ENCODE measurements at regions not wholly inside any gene's neighbourhood (a gene's known extent, or its start where the extent isn't known, plus 50 kb on each side); places are given as distances from the start of the nearest gene placed in this dataset.

DNA sequence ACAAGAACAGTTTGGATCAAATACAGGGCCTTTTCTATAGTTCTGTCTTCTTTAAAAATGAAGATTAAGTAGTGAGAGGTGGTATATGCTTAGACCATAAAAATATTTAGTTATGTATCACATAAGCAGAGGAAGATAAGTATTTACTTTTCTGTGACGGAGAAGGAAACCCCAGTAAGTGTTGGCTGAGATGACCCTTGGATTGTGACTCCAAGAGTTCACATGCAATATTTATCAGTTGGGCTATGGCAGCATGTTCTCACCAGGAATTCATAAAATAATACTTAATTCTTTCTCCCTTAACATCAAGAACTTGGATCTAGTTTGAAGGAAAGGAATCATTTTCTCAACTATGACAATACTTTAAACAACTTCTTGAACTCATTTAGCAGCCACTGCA is 98.4 kb upstream of the TBX18 start:
- no peaks in the 10 kb centered on the region for H3K79me2 ChIP-seq (ENCODE audit: insufficient read depth, low read length)
- no peak overlapping the region for H3K27ac ChIP-seq (ENCODE audit: low read depth, low read length, poor library complexity, severe bottlenecking)
- no peaks in the 10 kb centered on the region for H3F3A ChIP-seq (ENCODE audit: insufficient read depth, low read length)
- H3K4me2 ChIP-seq (ENCODE audit: low read length): no peak overlapping the region
- no peaks in the 10 kb centered on the region for H3K36me3 ChIP-seq (ENCODE audit: insufficient read depth, low read length)
- no peak overlapping the region for H3K4me3 ChIP-seq (ENCODE audit: low read depth, low read length, poor library complexity, severe bottlenecking)
- TF ChIP-seq, protein P1, sequence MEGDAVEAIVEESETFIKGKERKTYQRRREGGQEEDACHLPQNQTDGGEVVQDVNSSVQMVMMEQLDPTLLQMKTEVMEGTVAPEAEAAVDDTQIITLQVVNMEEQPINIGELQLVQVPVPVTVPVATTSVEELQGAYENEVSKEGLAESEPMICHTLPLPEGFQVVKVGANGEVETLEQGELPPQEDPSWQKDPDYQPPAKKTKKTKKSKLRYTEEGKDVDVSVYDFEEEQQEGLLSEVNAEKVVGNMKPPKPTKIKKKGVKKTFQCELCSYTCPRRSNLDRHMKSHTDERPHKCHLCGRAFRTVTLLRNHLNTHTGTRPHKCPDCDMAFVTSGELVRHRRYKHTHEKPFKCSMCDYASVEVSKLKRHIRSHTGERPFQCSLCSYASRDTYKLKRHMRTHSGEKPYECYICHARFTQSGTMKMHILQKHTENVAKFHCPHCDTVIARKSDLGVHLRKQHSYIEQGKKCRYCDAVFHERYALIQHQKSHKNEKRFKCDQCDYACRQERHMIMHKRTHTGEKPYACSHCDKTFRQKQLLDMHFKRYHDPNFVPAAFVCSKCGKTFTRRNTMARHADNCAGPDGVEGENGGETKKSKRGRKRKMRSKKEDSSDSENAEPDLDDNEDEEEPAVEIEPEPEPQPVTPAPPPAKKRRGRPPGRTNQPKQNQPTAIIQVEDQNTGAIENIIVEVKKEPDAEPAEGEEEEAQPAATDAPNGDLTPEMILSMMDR (IDR thresholded peaks at IDR 0.05; ENCODE audit: low read length): no peak
- no peak for TF ChIP-seq EZH2 (IDR thresholded peaks at IDR 0.05; ENCODE audit: borderline replicate concordance, low read length)
- H2AFZ ChIP-seq (ENCODE audit: low read length): no peak overlapping the region
- no peak overlapping the region for H3K9ac ChIP-seq (ENCODE audit: low read length)
- H3K9me3 ChIP-seq (ENCODE audit: low read length): no peaks in the 10 kb centered on the region
- no peaks in the 10 kb centered on the region for H4K20me1 ChIP-seq (ENCODE audit: insufficient read depth, low read length)
- no peaks in the 10 kb centered on the region for H3K27me3 ChIP-seq (ENCODE audit: insufficient read depth, low read length)
- H3K9me2 ChIP-seq (ENCODE audit: low read depth, low read length): no peaks in the 10 kb centered on the region
- H3K4me1 ChIP-seq (ENCODE audit: insufficient read depth, low read length, severe bottlenecking): no peaks in the 10 kb centered on the region

- Histone ChIP-seq H3K27me3 (ENCODE audit: insufficient read depth, low read length) (no peaks in the 10 kb centered on the region), H2AFZ (ENCODE audit: low read length) (no peak overlapping the region), H3K4me2 (ENCODE audit: low read length) (no peak overlapping the region), H3F3A (ENCODE audit: insufficient read depth, low read length) (no peaks in the 10 kb centered on the region), H3K27ac (ENCODE audit: low read depth, low read length, poor library complexity, severe bottlenecking) (no peak overlapping the region), H3K79me2 (ENCODE audit: insufficient read depth, low read length) (no peaks in the 10 kb centered on the region), H3K9me2 (ENCODE audit: low read depth, low read length) (no peaks in the 10 kb centered on the region), H3K9ac (ENCODE audit: low read length) (no peak overlapping the region), H3K36me3 (ENCODE audit: insufficient read depth, low read length) (no peaks in the 10 kb centered on the region), H3K4me1 (ENCODE audit: insufficient read depth, low read length, severe bottlenecking) (no peaks in the 10 kb centered on the region), H3K9me3 (ENCODE audit: low read length) (no peaks in the 10 kb centered on the region), H3K4me3 (ENCODE audit: low read depth, low read length, poor library complexity, severe bottlenecking) (no peak overlapping the region), H4K20me1 (ENCODE audit: insufficient read depth, low read length) (no peaks in the 10 kb centered on the region)
- TF ChIP-seq, protein P1 (IDR thresholded peaks at IDR 0.05; ENCODE audit: low read length): no peak
- TF ChIP-seq EZH2 (IDR thresholded peaks at IDR 0.05; ENCODE audit: borderline replicate concordance, low read length): no peak
These were observed 96.5 kb upstream of the TBX18 start for GRCh38 chr6:84860920-84861319.

DNA sequence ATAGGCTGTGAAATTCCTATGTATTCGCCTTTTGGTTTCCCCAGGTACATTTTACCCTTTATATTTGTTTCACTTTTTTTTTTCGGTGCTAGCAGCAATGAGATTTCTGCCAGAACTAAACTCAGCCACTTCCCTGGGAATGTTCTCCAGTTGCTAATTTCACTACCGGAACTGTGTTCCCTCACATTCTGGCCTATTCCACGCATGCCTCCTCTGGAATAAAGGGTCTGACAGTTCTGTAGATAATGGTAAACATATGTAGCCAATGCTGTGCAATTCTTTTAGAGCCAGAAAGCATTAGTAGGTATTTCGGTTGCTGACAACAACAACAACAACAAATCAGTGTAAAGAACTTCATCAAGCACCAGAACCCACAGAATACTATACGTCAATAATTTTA is 96.1 kb upstream of the TBX18 start:
- Histone ChIP-seq H4K20me1 (ENCODE audit: insufficient read depth, low read length) (no peaks in the 10 kb centered on the region), H3K4me3 (ENCODE audit: low read depth, low read length, poor library complexity, severe bottlenecking) (no peak overlapping the region), H3K9me2 (ENCODE audit: low read depth, low read length) (no peaks in the 10 kb centered on the region), H2AFZ (ENCODE audit: low read length) (no peak overlapping the region), H3K9me3 (ENCODE audit: low read length) (no peaks in the 10 kb centered on the region), H3K36me3 (ENCODE audit: insufficient read depth, low read length) (no peaks in the 10 kb centered on the region), H3K27ac (ENCODE audit: low read depth, low read length, poor library complexity, severe bottlenecking) (no peak overlapping the region), H3K4me2 (ENCODE audit: low read length) (no peak overlapping the region), H3F3A (ENCODE audit: insufficient read depth, low read length) (no peaks in the 10 kb centered on the region), H3K9ac (ENCODE audit: low read length) (no peak overlapping the region), H3K27me3 (ENCODE audit: insufficient read depth, low read length) (no peaks in the 10 kb centered on the region), H3K4me1 (ENCODE audit: insufficient read depth, low read length, severe bottlenecking) (no peaks in the 10 kb centered on the region), H3K79me2 (ENCODE audit: insufficient read depth, low read length) (no peaks in the 10 kb centered on the region)
- TF ChIP-seq, protein P1 (IDR thresholded peaks at IDR 0.05; ENCODE audit: low read length): no peak
- no peak for TF ChIP-seq EZH2 (IDR thresholded peaks at IDR 0.05; ENCODE audit: borderline replicate concordance, low read length)
